Natural killer cell (primary cell): ENCODE measurements at regions not wholly inside any gene's neighbourhood (a gene's known extent, or its start where the extent isn't known, plus 50 kb on each side); places are given as distances from the start of the nearest gene placed in this dataset.
A peak's percentile ranks its signal among the peaks of the same experiment; 100 is the strongest.

ENCODE experiments used
- ATAC-seq, 3 donors: fragments of 150-1000 bp in 2 of 3; fragments of 200-7000 bp in 1 of 3; cut with Tn5 transposase; 1 replicate in 1 of 3; 2 replicates in 2 of 3; pipeline ENCODE4 v1.10.0; 2021; ENCODE audit warnings: mild to moderate bottlenecking in 2 of 3, moderate library complexity in 2 of 3
- DNase-seq, 2 donors: peaks; one replicate each; pipeline versions ENCODE4 v3.0.0 to v3.0.0-alpha.2; 2013 to 2021; ENCODE audit warnings: mixed read lengths in 1 of 2
- H3K27ac ChIP-seq: one replicate; pipeline ENCODE4 v1.5.1; 2013; ENCODE audit warnings: mild to moderate bottlenecking, low read length
- H3K27me3 ChIP-seq: one replicate; pipeline ENCODE4 v1.6.1; 2013; ENCODE audit warnings: low read length; ENCODE audit not compliant: control insufficient read depth, insufficient read depth
- H3K36me3 ChIP-seq: one replicate; pipeline ENCODE4 v1.6.1; 2013; ENCODE audit warnings: low read length; ENCODE audit not compliant: control insufficient read depth, insufficient read depth
- H3K4me1 ChIP-seq: one replicate; pipeline ENCODE4 v1.6.1; 2013; ENCODE audit warnings: low read length; ENCODE audit not compliant: control insufficient read depth, insufficient read depth
- H3K4me3 ChIP-seq: one replicate; pipeline ENCODE4 v1.5.1; 2013; ENCODE audit warnings: low read length
- H3K9me3 ChIP-seq: one replicate; pipeline ENCODE4 v1.6.1; 2013; ENCODE audit warnings: low read length; ENCODE audit not compliant: control insufficient read depth, insufficient read depth
- H3K27ac Mint-ChIP-seq, 2 donors: one replicate each; pipeline ENCODE4 v1.8.0; 2022; ENCODE audit warnings: mild to moderate bottlenecking in 2 of 2, mixed read lengths in 2 of 2, moderate library complexity in 1 of 2
- H3K27me3 Mint-ChIP-seq, 2 donors: one replicate each; pipeline ENCODE4 v1.8.0; 2022; ENCODE audit warnings: low read depth in 2 of 2, mixed read lengths in 2 of 2
- H3K36me3 Mint-ChIP-seq: one replicate; pipeline ENCODE4 v1.8.0; 2022; ENCODE audit warnings: mixed read lengths
- H3K4me1 Mint-ChIP-seq, 2 donors: one replicate each; pipeline ENCODE4 v1.8.0; 2022; ENCODE audit warnings: mixed read lengths in 2 of 2
- H3K4me3 Mint-ChIP-seq: one replicate; pipeline ENCODE4 v1.8.0; 2022; ENCODE audit warnings: mild to moderate bottlenecking, moderate library complexity, mixed read lengths
- H3K9me3 Mint-ChIP-seq, 2 donors: one replicate each; pipeline ENCODE4 v1.8.0; 2022; ENCODE audit warnings: mixed read lengths in 2 of 2
- WGBS: methylation state at CpG from one replicate; pipeline ENCODE4 v1.1.7; 2013; ENCODE audit warnings: missing lambda C conversion rate; ENCODE audit not compliant: insufficient coverage; 5-methylcytosine and 5-hydroxymethylcytosine counted together
- intact Hi-C: fragments of 100-400 bp; cut with micrococcal nuclease; formaldehyde crosslinking; loops from one replicate; pipeline ENCODE4 v1.14.2; 2022
- TF ChIP-seq, protein P1 (sequence below): fragments of 200-600 bp; IDR thresholded peaks from one replicate; pipeline ENCODE4 v1.8.0; 2022; ENCODE audit warnings: antibody characterized with exemption

- peaks cover 6% of the 10 kb centered on the region for H3K4me1 ChIP-seq
- H3K4me1 Mint-ChIP-seq, result peaks cover 11 to 12% of the 10 kb centered on the region in 2 donors
- no peak overlapping the region for H3K27ac ChIP-seq
- peak overlapping the region; percentile 68 for H3K4me3 Mint-ChIP-seq
- peaks cover 2 to 7% of the 10 kb centered on the region in 2 donors for H3K9me3 Mint-ChIP-seq
- intact Hi-C loops, result no loop called here
- no peaks in the 10 kb centered on the region for H3K36me3 ChIP-seq
- H3K9me3 ChIP-seq, result no peaks in the 10 kb centered on the region
- H3K27me3 Mint-ChIP-seq, result peaks cover 8 to 10% of the 10 kb centered on the region in 2 donors
- no peaks in the 10 kb centered on the region for H3K36me3 Mint-ChIP-seq
- TF ChIP-seq, protein P1, sequence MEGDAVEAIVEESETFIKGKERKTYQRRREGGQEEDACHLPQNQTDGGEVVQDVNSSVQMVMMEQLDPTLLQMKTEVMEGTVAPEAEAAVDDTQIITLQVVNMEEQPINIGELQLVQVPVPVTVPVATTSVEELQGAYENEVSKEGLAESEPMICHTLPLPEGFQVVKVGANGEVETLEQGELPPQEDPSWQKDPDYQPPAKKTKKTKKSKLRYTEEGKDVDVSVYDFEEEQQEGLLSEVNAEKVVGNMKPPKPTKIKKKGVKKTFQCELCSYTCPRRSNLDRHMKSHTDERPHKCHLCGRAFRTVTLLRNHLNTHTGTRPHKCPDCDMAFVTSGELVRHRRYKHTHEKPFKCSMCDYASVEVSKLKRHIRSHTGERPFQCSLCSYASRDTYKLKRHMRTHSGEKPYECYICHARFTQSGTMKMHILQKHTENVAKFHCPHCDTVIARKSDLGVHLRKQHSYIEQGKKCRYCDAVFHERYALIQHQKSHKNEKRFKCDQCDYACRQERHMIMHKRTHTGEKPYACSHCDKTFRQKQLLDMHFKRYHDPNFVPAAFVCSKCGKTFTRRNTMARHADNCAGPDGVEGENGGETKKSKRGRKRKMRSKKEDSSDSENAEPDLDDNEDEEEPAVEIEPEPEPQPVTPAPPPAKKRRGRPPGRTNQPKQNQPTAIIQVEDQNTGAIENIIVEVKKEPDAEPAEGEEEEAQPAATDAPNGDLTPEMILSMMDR, result no peak
- H3K27me3 ChIP-seq, result no peaks in the 10 kb centered on the region
- H3K4me3 ChIP-seq, result no peak overlapping the region
- peak in 1 of 2 donors; percentile 1 for DNase-seq
- H3K27ac Mint-ChIP-seq, result no peak overlapping the region
- WGBS, result 52% methylated on average over 11 of the region's 12 CpGs
- no peak for ATAC-seq
Measured at GRCh38 chr3:174439331-174440252, 419.5 kb upstream of the NAALADL2 start.

DNA sequence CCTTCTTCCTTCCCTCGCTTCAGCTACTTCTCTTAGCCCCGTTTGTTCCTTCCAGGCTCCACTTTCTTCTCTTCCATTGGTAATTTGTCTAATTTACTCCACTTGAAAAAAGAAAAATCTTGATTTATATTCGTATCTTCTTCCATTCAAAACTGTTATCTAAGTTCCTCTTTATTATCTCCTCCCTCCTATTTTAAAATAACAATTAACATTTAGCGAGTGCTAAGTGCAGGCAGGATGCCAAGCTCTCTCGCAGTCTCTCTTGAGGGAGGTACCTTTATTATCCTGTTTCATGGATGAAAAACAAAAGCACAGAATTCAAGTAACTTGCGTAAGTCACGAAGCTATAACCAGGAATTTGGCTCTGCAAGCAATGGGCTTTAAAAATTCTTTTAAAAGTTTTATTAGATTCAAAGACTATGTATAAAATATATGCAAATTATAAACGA, 418.9 kb upstream of the NAALADL2 start:
- Mint-ChIP-seq H3K36me3 (no peaks in the 10 kb centered on the region), H3K27me3 (peaks cover 8 to 10% of the 10 kb centered on the region in 2 donors), H3K4me1 (peaks cover 11 to 12% of the 10 kb centered on the region in 2 donors), H3K9me3 (peaks cover 2 to 7% of the 10 kb centered on the region in 2 donors), H3K27ac (no peak overlapping the region), H3K4me3 (peak overlapping the region; percentile 68)
- H3K27ac ChIP-seq, result no peak overlapping the region
- peak overlapping the region; percentile 28 for H3K4me3 ChIP-seq
- H3K4me1 ChIP-seq, result peaks cover 6% of the 10 kb centered on the region
- WGBS, result 3% methylated on average over 8 of the region's 8 CpGs
- TF ChIP-seq, protein P1, result no peak
- no peaks in the 10 kb centered on the region for H3K27me3 ChIP-seq
- DNase-seq, result peak in 1 of 2 donors; percentile 20
- no peak for ATAC-seq
- H3K36me3 ChIP-seq, result no peaks in the 10 kb centered on the region
- no peaks in the 10 kb centered on the region for H3K9me3 ChIP-seq
- intact Hi-C loops, result no loop called here

DNA sequence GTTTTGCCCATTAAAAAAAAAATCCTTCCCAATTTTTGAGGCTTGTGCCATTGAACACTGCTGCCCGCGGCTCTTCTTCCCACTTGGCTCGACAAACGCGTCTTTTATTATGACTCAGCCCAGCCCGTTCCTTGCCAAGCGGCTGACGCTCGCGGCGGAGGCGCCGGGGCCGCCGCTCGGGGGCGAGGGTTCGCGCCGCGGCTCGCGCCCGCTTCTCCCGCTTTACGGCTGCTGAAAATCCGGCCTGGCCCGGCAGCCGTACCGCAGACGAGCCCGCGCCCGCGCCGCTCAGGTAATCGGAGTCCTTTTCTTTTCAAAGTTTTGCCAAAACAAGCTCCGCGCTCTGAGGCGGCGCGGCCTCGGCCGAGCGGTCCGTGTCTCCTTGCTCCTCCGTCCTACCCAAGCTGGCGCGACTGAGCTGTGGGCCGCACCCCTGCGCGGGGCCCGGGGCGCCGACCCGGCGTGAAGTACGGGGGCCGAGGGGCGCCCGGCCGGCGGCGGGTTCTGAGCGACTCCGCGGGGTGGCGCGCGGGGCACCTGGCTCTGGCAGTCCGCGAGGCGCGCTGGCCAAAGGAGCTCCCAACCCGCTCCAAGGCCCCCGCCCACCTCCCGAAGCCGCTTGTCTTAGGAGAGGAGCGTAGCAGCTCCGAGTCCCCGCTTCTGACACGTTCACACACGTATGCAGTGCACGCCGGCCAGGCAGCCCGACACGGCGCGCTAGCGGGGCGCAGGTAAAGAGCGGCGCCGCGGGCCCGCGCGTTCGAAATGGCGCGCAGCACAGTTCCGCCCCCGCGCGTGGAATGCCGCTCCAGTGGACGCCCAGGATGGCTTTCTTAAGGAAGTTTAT, 418.2 kb upstream of the NAALADL2 start:
- Histone ChIP-seq H3K27me3 (no peaks in the 10 kb centered on the region), H3K4me1 (peaks cover 6% of the 10 kb centered on the region), H3K36me3 (no peaks in the 10 kb centered on the region), H3K27ac (no peak overlapping the region), H3K4me3 (peak overlapping the region; percentile 33), H3K9me3 (no peaks in the 10 kb centered on the region)
- Mint-ChIP-seq H3K9me3 (peaks cover 2 to 7% of the 10 kb centered on the region in 2 donors), H3K27me3 (peaks cover 8 to 10% of the 10 kb centered on the region in 2 donors), H3K36me3 (no peaks in the 10 kb centered on the region), H3K4me3 (peak overlapping the region; percentile 85), H3K4me1 (peaks cover 11 to 12% of the 10 kb centered on the region in 2 donors), H3K27ac (no peak overlapping the region)
- DNase-seq, result peak; percentile 29 to 71
- 1% methylated on average over 107 of the region's 107 CpGs for WGBS
- ATAC-seq, result peak; percentile 57 to 80 (median 74)
- intact Hi-C loops, result no loop called here
- TF ChIP-seq, protein P1, result no peak
